Lung (tissue), 11 donors: ENCODE measurements at regions not wholly inside any gene's neighbourhood (a gene's known extent, or its start where the extent isn't known, plus 50 kb on each side); places are given as distances from the start of the nearest gene placed in this dataset.

Source experiments
- ATAC-seq: fragments of 200-7000 bp; cut with Tn5 transposase; one replicate; pipeline ENCODE4 v1.9.1; 2020; ENCODE audit warnings: moderate number of reproducible peaks; ENCODE audit not compliant: insufficient read depth, low FRiP score
- DNase-seq, 3 donors: peaks; one replicate each; pipeline ENCODE4 v3.0.0-alpha.2; 2013 to 2017
- H3K27ac ChIP-seq, 2 donors: one replicate each; pipeline ENCODE4 v1.5.1; 2013; ENCODE audit warnings: mild to moderate bottlenecking in 2 of 2, moderate library complexity in 2 of 2, control low read depth in 1 of 2, inconsistent platforms in 1 of 2, low read depth in 1 of 2, low read length in 1 of 2
- H3K27me3 ChIP-seq, 3 donors: one replicate each; pipeline ENCODE4 v1.5.1; 2013; ENCODE audit warnings: low read length in 2 of 3; ENCODE audit not compliant: control insufficient read depth in 3 of 3, insufficient read depth in 3 of 3
- H3K36me3 ChIP-seq, 4 donors: one replicate each; pipeline ENCODE4 v1.5.1; 2013; ENCODE audit warnings: low read length in 4 of 4, mild to moderate bottlenecking in 1 of 4, moderate library complexity in 1 of 4; ENCODE audit not compliant: control insufficient read depth in 4 of 4, insufficient read depth in 4 of 4
- H3K4me1 ChIP-seq, 5 donors: one replicate each; pipeline ENCODE4 v1.5.1; 2013; ENCODE audit warnings: low read length in 5 of 5, mild to moderate bottlenecking in 2 of 5, moderate library complexity in 1 of 5; ENCODE audit not compliant: control insufficient read depth in 5 of 5, insufficient read depth in 5 of 5
- H3K4me3 ChIP-seq: one replicate; pipeline ENCODE4 v1.5.1; 2013; ENCODE audit warnings: mild to moderate bottlenecking, control low read depth, moderate library complexity
- H3K9ac ChIP-seq, 2 donors: one replicate each; pipeline ENCODE4 v1.5.1; 2013; ENCODE audit warnings: low read length in 2 of 2, control low read depth in 1 of 2; ENCODE audit not compliant: insufficient read depth in 1 of 2
- H3K9me3 ChIP-seq, 4 donors: one replicate each; pipeline ENCODE4 v1.5.1; 2013; ENCODE audit warnings: low read length in 3 of 4, mild to moderate bottlenecking in 1 of 4, moderate library complexity in 1 of 4; ENCODE audit not compliant: control insufficient read depth in 4 of 4, insufficient read depth in 3 of 4
- CTCF ChIP-seq: IDR thresholded peaks from 2 replicates; pipeline ENCODE4 v1.5.1; 2012; ENCODE audit warnings: mild to moderate bottlenecking; ENCODE audit errors: control extremely low read depth, extremely low read depth
- WGBS, 2 donors: extraction: QIAGEN DNeasy Blood & Tissue Kit; methylation state at CpG; one replicate each; pipeline ENCODE4 v1.1.7; 2013; 5-methylcytosine and 5-hydroxymethylcytosine counted together
- donor health status: control.
- donor health status: control.
- donor health status: Bipolar disorder and iron deficiency.
- donor health status: healthy.
- donor health status: DM: yes; HTN: yes; CAD: no.

- no peak for DNase-seq
- H3K27ac ChIP-seq = no peak overlapping the region
- H3K9ac ChIP-seq = no peak overlapping the region
- H3K9me3 ChIP-seq = no peaks in the 10 kb centered on the region
- no peaks in the 10 kb centered on the region for H3K36me3 ChIP-seq
- no peak for ATAC-seq
- H3K4me1 ChIP-seq = peaks cover 0 to 3% (median 0%) of the 10 kb centered on the region in 5 donors
- no peaks in the 10 kb centered on the region for H3K27me3 ChIP-seq
- WGBS, 2 donors = 70 to 73% methylated on average over 4 of the region's 4 CpGs
- H3K4me3 ChIP-seq = no peak overlapping the region
- no peak for TF ChIP-seq CTCF
These were observed 93.7 kb upstream of the UBE3A start for GRCh38 chr15:25532269-25533140.

DNA sequence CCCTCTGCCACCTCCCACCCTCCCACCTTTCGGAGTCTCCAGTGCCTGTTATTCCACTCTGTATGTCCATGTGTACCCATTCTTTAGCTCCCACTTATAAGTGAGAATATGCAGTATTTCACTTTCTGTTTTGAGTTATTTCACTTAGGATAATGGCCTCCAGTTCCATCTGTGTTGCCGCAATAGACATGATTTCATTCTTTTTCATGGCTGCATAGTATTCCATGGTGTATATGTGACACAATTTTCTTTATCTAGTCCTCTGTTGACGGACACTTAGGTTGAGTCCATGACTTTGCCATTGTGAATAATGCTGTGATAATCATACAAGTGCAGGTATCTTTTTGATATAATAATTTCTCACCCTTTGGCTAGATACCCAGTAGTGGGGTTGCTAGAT, 91.0 kb upstream of the UBE3A start:
- peaks cover 0 to 3% (median 0%) of the 10 kb centered on the region in 5 donors for H3K4me1 ChIP-seq
- no peak for TF ChIP-seq CTCF
- no peak overlapping the region for H3K9ac ChIP-seq
- WGBS, 2 donors = 66 to 91% methylated on average over 3 of the region's 3 CpGs
- H3K4me3 ChIP-seq = no peak overlapping the region
- peaks cover 0 to 1% (median 0%) of the 10 kb centered on the region in 4 donors for H3K9me3 ChIP-seq
- H3K36me3 ChIP-seq = no peaks in the 10 kb centered on the region
- ATAC-seq (no peak), DNase-seq (no peak)
- no peak overlapping the region for H3K27ac ChIP-seq
- H3K27me3 ChIP-seq = no peaks in the 10 kb centered on the region

DNA sequence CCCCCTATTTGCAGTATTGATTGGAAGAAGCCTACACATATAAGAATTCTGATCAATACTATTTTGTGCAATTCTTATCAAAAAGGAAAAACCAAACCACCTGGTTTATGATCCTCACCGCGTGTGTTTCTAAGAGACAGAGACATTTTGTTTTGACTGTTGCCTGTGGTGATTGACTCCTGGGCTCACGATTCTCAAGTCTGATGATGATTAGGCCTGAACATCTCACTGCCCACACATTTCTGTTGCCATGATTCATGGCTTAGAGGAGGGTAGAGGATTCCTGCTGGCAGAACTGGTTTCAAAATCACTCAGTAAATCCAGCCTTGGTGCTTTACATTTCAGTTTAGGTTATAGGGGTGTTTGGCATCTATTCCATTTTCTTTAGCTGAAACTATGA, 88.3 kb upstream of the UBE3A start:
- DNase-seq = no peak
- Histone ChIP-seq H3K36me3 (no peaks in the 10 kb centered on the region), H3K27ac (no peak overlapping the region), H3K4me1 (no peaks in the 10 kb centered on the region), H3K4me3 (no peak overlapping the region), H3K9ac (no peak overlapping the region), H3K9me3 (peaks cover 0 to 1% (median 0%) of the 10 kb centered on the region in 4 donors), H3K27me3 (no peaks in the 10 kb centered on the region)
- WGBS, 2 donors = 54 to 85% methylated on average over 3 of the region's 3 CpGs
- ATAC-seq = no peak
- TF ChIP-seq CTCF = no peak
